Type B pancreatic cell (in vitro differentiated cells): ENCODE measurements at regions not wholly inside any gene's neighbourhood (a gene's known extent, or its start where the extent isn't known, plus 50 kb on each side); places are given as distances from the start of the nearest gene placed in this dataset.

Experiments used
- DNase-seq: peaks from one replicate; pipeline ENCODE4 v3.0.0; 2021; ENCODE audit warnings: mixed read lengths; ENCODE audit not compliant: unreplicated experiment; ENCODE audit errors: extremely low spot score
- H3K27ac Mint-ChIP-seq: 2 replicates; pipeline ENCODE4 v1.8.0; 2021; ENCODE audit warnings: mild to moderate bottlenecking, mixed read lengths
- H3K27me3 Mint-ChIP-seq: 2 replicates; pipeline ENCODE4 v1.8.0; 2021; ENCODE audit warnings: mixed read lengths
- H3K36me3 Mint-ChIP-seq: 2 replicates; pipeline ENCODE4 v1.8.0; 2021; ENCODE audit warnings: mixed read lengths
- H3K4me1 Mint-ChIP-seq: one replicate; pipeline ENCODE4 v1.8.0; 2021; ENCODE audit warnings: mixed read lengths; ENCODE audit not compliant: unreplicated experiment
- H3K4me3 Mint-ChIP-seq: 2 replicates; pipeline ENCODE4 v1.8.0; 2021; ENCODE audit warnings: mild to moderate bottlenecking, mixed read lengths
- H3K9me3 Mint-ChIP-seq: 2 replicates; pipeline ENCODE4 v1.8.0; 2021; ENCODE audit warnings: mixed read lengths
- TF ChIP-seq, protein P1 (sequence below): fragments of 200-600 bp; sonication (generic); conservative IDR thresholded peaks from 2 replicates; pipeline ENCODE4 v1.5.0; 2021; ENCODE audit warnings: antibody characterized with exemption, mild to moderate bottlenecking

DNA sequence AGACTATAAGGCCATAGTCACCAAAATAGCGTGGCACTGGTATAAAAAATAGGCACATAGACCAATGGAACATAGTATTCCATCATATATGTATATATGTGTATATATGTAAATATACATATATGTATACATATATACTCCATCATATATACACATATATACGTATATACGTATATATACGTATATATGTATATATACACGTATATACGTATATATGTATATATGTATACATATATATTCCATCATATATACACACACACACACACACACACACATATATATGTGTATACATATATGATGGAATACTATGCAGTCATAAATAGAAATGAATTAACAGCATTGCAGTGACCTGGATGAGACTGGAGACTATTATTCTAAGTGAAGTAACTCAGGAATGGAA lies 204.6 kb downstream of the LTN1 start:
- Mint-ChIP-seq H3K4me3 (no peak overlapping the region), H3K4me1 (no peaks in the 10 kb centered on the region), H3K36me3 (no peaks in the 10 kb centered on the region), H3K27me3 (no peaks in the 10 kb centered on the region), H3K27ac (no peak overlapping the region), H3K9me3 (peaks cover 4% of the 10 kb centered on the region)
- TF ChIP-seq, protein P1, sequence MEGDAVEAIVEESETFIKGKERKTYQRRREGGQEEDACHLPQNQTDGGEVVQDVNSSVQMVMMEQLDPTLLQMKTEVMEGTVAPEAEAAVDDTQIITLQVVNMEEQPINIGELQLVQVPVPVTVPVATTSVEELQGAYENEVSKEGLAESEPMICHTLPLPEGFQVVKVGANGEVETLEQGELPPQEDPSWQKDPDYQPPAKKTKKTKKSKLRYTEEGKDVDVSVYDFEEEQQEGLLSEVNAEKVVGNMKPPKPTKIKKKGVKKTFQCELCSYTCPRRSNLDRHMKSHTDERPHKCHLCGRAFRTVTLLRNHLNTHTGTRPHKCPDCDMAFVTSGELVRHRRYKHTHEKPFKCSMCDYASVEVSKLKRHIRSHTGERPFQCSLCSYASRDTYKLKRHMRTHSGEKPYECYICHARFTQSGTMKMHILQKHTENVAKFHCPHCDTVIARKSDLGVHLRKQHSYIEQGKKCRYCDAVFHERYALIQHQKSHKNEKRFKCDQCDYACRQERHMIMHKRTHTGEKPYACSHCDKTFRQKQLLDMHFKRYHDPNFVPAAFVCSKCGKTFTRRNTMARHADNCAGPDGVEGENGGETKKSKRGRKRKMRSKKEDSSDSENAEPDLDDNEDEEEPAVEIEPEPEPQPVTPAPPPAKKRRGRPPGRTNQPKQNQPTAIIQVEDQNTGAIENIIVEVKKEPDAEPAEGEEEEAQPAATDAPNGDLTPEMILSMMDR = no peak
- no peak for DNase-seq

DNA sequence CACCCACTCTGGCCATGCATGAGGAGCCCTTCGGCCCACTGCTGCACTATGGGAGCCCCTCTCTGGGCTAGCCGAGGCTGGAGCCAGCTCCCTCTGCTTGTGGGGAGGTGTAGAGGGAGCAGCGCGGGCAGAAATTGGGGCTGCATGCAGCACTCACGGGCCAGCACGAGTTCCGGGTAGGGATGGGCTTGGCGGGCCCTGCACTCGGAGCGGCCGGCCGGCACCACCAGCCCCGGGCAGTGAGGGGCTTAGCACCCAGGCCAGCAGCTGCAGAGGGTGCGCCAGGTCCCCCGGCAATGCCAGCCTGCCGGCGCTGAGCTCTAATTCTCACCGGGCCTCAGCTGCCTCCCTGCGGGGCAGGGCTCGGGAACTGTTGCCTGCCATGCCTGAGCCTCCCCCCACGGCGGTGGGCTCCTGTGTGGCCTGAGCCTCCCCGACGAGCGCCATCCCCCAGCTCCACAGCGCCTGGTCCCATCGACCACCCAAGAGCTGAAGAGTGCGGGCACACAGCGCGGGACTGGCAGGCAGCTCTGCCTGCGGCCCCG lies 209.0 kb downstream of the LTN1 start:
- H3K27me3 Mint-ChIP-seq = no peaks in the 10 kb centered on the region

DNA sequence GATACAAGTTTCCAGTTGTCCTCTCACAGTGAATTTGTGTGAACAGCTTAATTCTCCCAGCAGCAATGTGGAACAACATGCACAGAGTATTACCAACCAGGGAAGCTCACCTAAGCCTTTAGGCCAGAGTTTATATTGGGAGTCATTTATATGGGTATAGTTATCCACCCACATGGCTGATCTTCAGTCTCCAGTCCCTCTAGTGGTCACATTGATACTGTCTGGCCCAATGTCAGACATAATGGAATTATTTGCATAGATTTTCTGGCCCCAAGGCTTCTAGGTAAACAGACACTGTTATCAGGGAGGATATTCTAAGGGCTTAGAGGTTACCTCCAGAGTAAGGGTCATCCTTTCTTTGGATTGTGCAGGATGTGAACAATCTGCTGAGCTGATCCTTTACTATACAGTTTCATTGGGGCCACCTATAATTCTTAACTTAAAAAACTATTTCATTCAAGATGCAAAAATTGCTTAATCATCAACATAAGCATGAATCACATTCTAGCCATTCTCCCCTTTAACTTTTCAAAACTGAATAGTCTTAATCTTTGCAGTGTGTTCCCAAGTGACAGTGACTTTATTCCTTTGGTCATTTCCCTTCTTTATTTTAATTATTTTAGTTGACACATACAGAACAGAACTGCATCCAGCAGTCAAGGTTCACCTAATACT lies 210.9 kb downstream of the LTN1 start:
- H3K4me3 Mint-ChIP-seq = no peak overlapping the region
- no peaks in the 10 kb centered on the region for H3K36me3 Mint-ChIP-seq
- DNase-seq = no peak
- peaks cover 8% of the 10 kb centered on the region for H3K9me3 Mint-ChIP-seq
- TF ChIP-seq, protein P1 = peak; percentile 69
- no peaks in the 10 kb centered on the region for H3K4me1 Mint-ChIP-seq
- no peaks in the 10 kb centered on the region for H3K27me3 Mint-ChIP-seq
- H3K27ac Mint-ChIP-seq = no peak overlapping the region

More for the DNA sequence above, 209.0 kb downstream of the LTN1 start:
- Mint-ChIP-seq H3K4me3 (no peak overlapping the region), H3K36me3 (no peaks in the 10 kb centered on the region), H3K27ac (no peak overlapping the region), H3K4me1 (no peaks in the 10 kb centered on the region), H3K9me3 (peaks cover 8% of the 10 kb centered on the region)
- DNase-seq = no peak
- TF ChIP-seq, protein P1 = no peak

DNA sequence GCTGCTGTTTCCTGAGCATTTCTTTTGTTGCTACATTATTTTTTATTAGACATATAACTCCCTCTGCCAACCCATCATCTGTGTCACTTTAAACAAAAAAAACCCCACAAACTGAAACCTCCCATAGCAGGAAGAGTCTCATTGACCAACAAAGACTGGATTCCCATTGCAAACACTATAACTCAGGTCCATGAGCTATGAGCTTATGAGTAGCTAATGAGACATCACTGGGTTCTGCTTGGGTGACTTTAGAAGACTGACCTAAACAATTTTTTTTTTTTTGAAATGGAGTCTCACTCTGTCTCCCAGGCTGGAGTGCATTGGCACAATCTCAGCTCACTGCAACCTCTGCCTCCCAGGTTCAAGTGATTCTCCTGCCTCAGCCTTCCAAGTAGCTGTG lies 212.8 kb downstream of the LTN1 start:
- peaks cover 4% of the 10 kb centered on the region for H3K9me3 Mint-ChIP-seq
- H3K4me1 Mint-ChIP-seq = no peaks in the 10 kb centered on the region
- no peaks in the 10 kb centered on the region for H3K36me3 Mint-ChIP-seq
- no peak overlapping the region for H3K27ac Mint-ChIP-seq
- no peaks in the 10 kb centered on the region for H3K27me3 Mint-ChIP-seq
- no peak overlapping the region for H3K4me3 Mint-ChIP-seq
- TF ChIP-seq, protein P1 = no peak
- no peak for DNase-seq

DNA sequence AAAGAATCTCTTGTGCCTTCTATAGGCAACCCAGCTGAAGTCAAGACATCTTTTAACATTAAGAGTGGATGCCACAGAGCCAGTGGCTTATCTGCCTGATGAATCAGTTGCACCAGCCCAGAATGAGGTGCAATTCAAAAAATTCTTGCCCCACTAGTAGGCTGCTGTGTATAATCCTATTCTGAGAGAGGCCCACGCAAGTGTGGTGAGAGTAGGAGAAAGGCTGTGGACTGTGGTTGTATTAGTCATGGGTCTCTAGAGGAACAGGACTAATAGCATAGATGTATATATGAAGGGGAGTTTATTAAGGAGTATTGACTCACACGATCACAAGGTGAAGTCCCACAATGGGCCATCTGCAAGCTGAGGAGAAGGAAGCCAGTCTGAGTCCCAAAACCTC lies 216.4 kb downstream of the LTN1 start:
- DNase-seq = no peak
- H3K4me3 Mint-ChIP-seq = no peak overlapping the region
- no peaks in the 10 kb centered on the region for H3K27me3 Mint-ChIP-seq
- peaks cover 7% of the 10 kb centered on the region for H3K4me1 Mint-ChIP-seq
- H3K9me3 Mint-ChIP-seq = peaks cover 4% of the 10 kb centered on the region
- H3K36me3 Mint-ChIP-seq = no peaks in the 10 kb centered on the region
- TF ChIP-seq, protein P1 = no peak
- H3K27ac Mint-ChIP-seq = no peak overlapping the region
